ENCODE measurements at regions not wholly inside any gene's neighbourhood (a gene's known extent, or its start where the extent isn't known, plus 50 kb on each side); places are given as distances from the start of the nearest gene placed in this dataset.

DNA sequence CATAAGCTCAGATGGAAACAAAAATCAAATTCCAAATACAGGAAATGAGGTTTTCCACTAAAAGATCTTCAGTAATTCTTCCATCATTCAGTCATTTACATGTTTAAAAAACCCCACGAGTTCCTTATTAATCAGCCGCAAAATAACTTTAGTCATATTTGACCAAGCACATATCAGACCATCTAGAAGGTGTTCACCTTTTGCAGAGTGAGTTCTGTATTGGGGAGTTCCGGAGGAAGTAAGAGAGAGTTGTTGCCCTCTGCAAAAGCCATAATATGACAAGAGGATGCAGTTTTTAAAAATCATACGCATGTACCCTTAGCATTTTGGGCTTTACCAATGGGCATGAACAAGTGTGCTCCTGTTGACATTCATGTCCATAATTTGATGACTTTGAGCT lies 61.6 kb downstream of the CCR1 start:
- no peak for DNase-seq

DNA sequence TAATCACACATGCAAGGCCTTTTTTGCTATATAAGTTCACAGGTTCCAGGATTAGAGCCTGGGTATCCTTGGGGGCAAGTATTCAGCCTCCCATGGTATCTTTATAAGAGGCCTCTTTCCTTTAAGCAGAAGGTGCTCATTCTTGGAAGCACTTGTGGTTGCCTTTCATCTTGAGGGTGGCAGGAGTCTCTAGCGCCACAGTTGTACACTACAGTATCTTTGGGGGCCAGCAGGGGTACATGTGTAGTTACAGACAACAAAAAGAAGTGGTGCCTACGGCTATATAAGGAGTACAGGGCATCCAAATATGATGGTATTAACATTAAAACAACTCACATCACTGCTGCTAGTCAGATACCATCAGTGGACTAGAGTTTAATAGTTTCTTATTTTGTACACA lies 62.1 kb downstream of the CCR1 start:
- DNase-seq = no peak

DNA sequence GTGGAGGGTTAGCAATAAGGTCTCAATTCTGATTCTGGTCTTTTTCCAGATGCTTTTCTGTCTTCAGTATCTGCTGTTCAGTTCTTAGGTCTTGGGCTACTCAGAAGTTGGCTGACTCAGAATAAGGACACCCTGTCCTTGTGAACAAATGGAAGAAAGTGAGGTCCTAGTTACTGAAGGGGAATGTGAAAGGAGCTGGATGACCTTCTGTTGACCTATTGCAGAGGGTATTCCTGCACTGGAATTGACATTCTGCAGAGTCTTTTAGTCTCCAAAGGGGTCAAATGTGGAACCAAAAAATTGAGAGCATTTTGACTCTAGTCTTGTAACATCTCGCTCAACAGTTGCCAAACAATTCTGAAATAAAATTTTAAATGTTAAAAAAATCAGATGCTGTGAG lies 63.0 kb downstream of the CCR1 start:
- no peak for DNase-seq

DNA sequence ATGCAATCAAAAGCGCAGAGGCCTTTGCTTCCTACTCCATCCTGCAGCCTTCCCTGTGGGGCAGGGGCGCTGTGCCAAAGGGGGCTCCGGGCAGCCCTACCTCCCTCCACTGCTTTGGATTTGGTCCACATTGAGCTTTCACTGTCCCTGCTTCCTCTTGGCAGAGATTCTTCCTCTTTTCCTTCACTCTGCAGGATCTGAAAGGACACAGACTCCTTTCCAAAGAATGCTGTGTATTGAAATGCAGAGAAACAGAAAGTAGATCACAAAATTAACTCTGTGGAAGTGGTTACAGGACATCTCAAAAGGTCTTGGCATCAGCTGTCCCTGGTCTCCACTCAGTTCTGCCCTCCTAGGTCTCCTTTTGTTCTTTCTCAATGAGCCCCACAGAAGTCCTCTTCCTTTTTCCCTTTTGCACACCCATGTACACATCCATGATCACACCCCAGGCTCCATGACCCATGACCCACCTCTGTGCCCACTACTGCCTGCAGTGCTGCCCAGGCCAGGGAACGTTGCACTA lies 64.1 kb downstream of the CCR1 start:
- no peak for DNase-seq

DNA sequence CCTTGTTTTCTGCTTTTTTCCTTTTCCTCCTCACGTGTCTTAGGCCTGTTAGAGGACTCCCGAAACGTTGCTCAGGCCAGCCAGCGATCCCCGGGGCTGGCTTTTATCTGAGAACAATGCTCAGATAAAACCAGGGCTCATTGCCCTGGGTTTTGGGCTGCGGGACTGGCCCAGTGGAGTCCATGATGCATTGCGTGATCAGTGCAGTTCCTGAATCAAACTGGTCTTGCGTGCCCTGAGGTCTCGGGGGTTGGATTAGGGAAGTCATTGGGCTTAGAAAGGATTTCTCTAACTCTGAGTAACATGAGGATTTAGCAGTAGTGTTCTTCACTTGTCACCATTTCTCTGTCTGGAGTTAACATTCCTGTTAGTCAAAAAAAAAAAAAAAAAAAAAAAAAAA lies 66.3 kb downstream of the CCR1 start:
- no peak for DNase-seq

DNA sequence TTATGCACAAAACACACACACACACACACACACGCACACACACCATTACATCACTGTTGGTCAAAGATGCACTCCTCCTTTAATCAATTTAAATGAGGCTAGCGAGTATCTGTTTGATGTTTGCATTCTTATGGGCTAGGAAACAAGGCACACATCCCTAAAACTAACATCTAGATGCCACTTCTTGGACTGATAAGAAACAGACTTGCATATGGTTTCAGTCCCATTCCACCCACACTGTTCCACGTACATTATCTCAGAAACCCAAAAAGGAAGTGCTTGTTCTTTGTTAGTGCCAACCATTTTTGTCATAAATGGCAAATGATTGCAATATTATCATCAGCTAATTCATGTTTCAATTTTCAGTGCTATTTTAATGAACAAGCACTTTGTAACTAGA lies 69.5 kb downstream of the CCR1 start:
- DNase-seq = no peak

DNA sequence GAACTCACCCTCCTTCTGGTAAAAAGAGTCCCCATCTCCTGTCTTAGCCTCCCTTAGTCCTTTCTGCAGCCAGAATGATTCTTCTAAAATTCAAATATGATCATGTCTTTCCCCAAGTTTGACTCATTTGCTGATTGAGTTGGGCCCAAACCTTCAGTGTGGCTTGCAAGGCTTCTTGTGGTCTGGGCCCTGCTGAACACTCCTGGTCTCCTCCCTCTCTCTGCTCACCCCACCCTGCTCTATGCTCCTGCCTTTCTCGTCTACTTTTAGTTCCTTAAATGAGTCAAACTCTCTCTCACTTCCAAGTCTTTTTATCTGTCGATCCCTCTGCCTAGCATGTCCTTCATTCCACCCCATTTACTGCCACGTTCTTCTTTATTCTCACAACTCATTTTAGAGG lies 72.6 kb downstream of the CCR1 start:
- no peak for DNase-seq

DNA sequence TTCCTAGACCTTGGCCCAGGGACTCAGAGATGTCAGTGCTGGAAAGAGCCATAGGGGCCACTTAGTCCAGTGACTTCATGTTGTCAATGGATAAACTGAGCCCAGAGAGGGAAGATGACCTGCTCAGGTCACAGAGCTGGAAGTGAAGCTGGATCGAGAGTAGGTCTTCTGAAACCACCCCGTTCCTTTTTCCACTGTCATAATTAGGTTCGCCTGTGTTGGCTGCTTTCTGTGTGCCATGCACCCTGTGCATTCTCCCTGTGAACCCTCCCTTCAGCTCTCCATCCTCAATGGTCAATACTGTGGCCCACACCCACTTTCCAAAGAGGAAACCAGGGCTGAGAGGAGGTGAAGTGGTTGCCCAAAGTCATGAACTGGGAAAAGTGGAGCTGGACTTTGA lies 74.8 kb downstream of the CCR1 start:
- no peak for DNase-seq

DNA sequence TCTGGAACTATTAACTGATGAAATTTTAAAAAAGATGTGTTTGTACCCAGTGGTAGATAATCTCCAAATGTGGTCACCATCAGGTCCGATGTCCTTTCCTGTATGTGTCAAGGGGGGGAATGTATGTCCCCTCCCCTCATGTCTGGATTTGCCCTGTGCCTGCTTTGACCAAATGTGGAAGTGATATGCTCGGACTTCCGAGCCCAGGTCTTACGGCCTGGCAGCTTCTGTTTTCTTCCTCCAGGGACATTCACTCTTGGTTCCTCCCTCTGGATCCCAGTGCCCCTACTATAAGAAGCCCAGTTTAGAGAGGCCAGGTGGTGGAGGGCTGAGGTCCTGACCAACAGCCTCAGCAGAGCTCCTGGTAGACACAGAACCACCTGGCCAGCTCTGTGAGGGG lies 75.5 kb downstream of the CCR1 start:
- no peak for DNase-seq

DNA sequence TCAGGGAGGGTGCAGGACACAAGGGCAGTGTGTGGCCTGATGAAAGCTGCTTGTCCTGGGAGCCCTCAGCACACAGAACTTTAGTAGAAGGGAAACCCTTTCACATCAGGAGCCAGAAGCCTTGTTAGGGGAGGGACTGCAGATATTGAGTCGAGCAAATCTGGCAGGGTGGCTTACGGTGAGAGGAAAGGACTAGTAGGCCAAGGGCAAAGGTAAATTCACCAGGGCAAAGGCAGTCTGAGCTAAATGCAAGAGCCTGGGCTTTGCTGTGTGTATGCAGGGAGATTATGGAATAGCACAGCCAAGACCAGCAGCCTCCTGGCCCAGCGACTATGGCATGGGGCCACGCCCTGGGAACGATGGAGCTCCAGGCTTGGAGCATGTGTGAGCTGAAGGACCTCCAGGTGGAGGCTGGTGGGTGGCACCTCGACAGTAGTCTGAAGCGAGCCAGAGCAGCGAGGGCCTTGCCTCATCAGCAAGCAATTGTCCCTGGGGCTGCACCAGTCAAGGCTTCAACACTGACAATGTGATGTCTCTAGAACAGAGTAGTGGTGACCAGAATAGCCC lies 76.1 kb downstream of the CCR1 start:
- no peak for DNase-seq

DNA sequence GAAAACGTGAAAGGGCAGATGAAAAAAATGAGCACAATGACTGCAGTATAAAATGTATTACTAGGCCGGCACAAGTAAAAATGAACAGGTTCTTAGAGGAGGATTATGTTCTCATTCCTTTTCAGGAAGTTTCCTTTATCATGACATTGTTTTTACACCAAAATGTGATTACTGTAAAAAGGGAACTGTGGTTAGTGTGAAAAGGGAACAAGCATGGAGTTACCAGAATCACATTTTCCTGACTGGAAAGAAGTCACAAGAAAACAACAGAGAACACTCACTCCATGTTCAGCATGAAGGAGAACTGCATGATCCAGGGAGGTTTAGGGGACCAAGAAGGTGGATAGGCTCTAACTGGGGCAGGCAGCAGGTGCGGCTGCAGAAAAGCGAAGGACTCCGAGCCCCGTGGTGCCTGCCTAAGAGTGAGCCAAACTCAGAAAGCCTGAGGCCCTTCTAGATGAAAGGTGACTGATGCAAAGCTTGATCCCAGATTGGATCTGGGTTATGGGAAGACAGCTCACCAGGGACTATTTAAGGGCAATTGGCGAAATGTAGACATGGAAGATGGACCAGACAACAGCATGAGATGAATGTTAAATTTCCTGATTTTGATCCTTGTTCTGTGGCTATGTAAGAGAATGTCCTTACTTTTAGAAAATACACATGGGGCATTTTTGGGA lies 77.3 kb downstream of the CCR1 start:
- DNase-seq = no peak

DNA sequence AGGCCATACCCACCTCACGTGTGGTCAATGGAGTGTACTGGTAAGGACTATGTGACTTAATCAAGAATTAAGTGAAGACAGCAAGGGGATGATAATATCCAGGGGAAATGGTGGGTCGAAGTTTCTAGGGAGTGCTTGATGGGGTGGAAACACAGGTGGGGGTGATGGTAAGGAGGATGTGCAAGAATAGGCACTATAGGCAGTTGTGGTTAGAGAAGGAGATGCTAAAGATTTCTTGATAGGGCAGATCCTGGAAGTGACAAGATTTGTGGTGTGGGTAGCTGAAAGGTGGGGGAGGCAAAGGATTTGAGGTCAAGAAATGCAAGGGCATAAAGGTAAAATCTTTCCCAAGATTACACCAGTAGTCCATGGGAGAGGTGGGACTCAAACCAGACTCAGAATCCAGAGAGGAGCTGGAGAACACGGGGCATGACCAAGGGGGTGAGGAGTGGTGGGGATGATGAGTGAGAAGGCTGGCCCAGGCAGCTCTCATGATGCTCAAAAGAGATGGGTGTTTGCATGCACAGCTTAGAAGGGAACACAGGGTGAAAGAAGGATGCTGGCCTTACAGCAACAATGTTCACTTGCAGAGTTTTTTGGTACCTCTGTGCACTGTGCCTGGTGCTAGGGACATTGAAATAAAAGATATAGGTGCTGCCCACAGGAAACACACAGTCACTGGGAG lies 78.4 kb downstream of the CCR1 start:
- DNase-seq = no peak

DNA sequence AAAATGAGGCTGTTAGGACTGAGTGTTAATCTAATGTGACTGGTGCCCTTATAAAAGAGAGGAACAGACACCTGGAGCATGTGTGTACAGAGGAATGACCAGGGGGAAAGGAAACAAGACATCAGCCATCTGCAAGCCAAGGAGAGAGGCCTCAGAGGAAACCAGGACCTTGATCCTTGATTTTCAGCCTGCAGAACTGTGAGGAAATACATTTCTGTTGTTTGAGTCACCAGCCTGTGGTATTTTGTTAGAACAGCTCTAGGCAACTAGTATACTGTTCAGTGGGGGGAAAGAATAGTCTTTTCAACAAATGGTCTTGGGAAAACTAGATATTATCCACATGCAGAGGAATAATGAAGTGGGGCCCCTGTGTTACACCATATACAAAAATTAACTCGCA lies 80.6 kb downstream of the CCR1 start:
- no peak for DNase-seq

DNA sequence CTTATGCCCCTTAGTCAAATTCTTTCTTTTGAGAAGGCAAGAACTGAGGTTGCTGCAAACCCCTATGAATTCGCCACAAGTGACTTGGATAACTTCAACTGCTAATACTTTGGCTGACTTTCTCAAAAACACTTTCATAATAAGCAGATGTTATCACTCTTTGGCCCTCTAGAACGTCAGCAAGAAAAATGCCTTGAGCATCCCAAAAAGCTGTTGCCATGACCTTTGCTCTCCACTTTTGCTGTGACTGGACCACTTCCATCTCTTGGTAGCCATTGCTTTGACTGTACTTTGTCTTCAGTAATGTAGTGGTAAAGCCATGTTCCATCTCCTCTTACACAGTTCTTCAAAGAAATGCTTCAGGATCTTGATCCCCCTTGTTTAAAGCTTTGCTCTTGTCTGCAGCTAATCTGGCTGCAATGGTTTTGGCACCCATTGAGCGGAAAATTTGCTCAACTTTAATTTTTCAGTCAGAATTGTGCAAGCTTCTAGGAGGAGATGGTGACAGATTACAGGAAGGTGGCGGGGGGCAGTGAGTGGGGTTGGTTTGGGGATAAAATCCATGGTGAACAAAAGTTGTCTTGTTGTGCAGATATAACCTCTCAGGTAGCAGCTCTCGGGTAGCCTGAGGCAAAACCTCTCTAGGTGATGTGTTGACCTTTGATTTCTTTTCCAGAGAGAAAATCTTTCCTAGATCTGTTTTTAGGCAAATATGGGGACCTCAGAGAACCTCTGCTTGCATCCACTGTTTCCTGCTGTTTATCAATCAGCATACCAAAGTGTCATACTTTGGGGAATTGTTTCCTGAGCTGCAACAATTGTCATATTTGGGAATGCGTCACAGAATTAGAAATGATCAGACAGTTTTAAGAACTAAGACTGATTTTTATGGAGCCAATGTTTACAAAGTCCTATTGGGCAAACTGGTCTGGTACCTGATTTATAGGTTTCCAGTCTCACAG lies 83.6 kb downstream of the CCR1 start:
- DNase-seq = no peak

DNA sequence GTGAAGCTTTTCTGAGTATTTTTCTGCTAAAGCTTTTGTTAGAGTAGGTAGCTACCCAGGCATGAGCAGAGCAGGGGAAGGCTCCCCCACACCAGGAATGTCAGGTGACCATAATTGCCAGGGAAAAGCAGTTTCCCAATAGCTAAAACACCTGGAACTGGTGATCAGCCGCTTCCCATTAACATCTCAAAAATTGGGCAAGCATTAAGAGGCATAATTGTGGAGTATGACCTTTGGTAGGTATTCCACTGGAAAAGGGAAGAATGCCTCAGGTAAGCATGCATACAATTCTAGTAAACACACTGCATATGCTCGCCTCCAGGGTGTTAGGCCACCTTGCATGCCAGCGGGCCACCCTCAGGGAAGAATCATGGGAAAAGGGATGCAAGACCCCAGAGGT lies 84.5 kb downstream of the CCR1 start:
- no peak for DNase-seq

DNA sequence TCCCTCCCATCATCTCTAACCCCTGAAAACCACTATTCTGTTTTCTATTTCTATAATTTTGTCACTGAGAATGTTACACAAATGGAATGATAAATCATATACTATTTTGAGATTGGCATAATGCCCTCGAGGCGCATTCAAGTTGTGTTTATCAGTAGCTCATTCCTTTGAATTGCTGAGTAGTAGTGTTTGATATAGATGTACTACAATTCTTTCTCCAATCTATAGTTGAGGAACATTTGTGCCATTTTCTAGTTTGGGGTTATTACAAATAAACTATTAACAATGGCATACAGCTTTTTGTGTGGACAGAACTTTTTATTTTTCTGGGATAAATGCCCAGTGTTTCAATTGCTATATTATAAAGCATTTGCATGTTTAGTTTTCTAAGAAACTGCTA lies 86.0 kb downstream of the CCR1 start:
- no peak for DNase-seq

DNA sequence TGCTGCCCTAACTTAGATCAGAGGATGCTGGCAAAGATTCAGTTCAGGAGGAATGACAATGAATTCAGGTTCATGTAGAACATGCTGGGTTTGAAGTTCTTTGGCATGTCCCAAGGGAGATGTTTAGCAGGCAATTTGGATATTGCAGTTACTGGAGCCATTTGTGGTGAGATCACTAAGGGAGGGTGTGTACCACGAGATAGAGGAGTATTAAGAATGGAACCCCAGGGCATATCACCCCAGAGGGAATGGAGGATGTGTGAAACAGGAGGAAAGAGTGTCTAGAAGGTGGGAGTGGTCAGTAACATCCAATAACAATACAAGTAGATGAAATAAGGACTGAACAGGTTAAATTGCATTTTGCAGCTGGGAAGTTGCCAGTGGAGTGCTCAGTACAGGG lies 87.1 kb downstream of the CCR1 start:
- no peak for DNase-seq

DNA sequence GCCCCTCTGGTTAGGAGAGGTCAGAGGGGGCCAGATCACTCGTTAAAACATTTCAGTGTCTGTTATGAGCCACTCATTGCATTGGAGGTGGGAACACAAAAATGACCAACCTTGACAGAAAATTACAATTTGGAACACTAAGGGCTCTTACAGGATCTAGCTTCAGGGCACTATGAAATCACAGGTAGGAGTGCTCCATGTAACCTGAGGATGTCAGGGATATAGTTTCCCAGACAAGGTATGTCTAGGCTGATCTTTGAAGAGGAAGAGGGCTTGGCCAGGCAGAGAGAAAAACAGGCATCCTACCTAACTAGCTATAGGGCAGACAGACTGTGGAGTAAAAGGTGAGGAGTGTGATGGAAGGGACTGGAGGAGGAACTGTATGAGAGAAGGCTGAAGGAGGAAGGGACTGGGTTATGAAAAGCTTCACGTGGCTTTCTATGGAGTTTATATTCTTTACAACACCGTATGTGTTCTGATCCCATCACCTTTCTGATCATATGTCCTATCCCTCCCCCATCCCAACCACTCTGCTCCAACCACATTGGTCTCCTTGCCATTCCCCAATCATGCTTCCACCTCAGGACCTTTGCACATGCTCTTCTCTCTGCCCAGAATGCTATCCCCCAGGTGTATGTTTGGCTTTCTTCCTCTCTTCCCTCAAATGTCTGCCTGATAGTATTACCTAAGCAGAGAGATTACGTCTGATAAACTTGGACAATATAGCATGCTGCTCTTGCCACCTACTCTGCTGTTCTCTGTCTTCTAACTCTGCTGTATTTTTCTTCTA lies 88.2 kb downstream of the CCR1 start:
- DNase-seq = no peak

DNA sequence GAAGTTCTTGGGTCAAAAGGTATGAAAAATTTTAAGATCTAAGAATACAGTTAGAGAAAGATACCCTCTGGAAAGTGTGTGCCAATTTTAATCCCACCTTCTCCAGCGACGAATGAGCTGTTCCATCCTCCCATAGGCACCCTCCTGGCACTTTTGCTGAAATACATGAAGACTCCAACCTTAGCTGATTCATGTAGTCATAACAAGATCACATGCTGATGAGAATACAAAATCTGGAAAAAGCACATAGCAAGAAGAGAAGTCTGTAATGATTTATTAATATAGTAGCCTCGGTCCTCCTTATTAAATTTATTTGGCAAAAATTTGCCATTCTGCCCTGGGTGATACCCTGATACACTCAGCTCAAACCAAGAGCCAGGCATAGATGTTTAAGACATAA lies 88.9 kb downstream of the CCR1 start:
- DNase-seq = no peak

DNA sequence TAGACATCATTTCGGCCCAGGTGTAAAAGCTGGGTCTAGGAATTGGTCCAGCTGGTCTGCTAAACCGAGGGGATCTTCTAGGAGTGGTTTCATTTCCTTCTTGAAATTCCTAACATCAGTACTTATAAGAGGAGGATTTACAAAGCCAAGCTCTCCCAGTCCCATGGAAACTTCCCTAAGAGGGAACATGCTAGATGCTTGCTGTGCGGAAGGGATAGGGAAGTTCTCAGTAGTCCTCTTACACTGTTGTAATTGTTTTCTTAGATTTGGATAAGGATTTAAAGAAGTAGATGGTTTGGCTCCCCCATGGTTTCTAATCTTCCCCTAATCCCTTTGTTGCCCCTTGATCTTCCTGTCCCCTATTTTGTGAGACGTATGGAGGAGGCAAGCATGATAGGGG lies 89.7 kb upstream of the XCR1 start:
- no peak for DNase-seq

DNA sequence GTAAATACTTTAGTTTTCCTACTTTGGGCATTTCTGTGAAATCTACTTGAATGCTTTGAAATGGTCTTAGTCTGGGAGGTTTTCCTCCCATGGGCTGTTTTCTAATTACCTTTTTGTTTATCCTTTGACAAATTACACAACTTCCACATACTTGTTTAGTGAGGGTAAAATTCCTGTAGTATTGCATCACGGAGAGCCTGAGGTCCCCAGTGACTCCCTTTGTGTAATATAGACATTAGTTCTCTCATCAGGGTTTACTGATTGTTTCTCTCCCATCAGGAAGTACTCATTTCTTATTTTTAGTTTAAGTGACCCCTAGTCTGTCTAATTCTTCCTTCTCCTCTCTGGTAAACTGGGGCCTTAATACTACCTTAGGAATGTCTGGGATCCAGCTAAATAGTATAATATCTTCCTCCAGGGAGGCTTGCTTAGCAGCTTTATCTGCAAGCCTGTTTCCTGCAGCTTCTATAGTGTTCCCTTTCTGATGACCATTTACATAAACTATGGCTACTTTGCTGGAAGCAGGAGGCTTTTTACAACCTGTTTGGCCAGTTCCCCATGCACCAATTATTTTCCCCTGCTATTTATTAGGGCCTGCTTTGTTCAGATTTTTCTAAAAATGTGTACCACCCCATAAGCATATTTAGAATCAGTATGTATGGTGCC lies 87.2 kb upstream of the XCR1 start:
- no peak for DNase-seq

DNA sequence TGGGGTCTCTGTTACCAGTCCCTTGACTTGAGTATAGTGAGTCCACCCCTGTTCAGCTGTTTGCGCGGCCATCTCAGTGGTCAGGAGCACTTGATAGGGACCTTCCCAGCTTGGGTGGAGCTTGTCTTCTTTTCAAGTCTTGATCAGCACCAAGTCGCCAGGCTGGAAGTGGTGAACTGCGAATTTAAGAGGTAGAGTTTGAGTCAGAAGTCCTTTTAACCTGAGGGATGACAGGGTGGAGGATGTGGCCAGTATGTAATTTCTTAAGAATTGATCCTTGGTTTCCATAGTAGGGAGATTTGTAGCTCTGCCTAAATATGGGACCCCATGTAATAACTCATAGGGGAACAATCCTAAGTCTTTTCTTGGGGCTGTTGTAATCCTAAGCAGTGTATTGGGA lies 86.3 kb upstream of the XCR1 start:
- DNase-seq = no peak

All from COR-L47 (cell line).